ENCODE measurements at regions not wholly inside any gene's neighbourhood (a gene's known extent, or its start where the extent isn't known, plus 50 kb on each side); places are given as distances from the start of the nearest gene placed in this dataset.

- H3K79me2 ChIP-seq (ENCODE audit: insufficient read depth, low read length) = no peaks in the 10 kb centered on the region
- H3F3A ChIP-seq (ENCODE audit: low read depth) = no peaks in the 10 kb centered on the region
- no peak overlapping the region for H3K9ac ChIP-seq (ENCODE audit: low read depth, low read length, poor library complexity, severe bottlenecking)
- no peak overlapping the region for H3K4me3 ChIP-seq (ENCODE audit: low read length, poor library complexity, severe bottlenecking)
- no peaks in the 10 kb centered on the region for H4K20me1 ChIP-seq (ENCODE audit: insufficient read depth, low read length, poor library complexity, severe bottlenecking)
- H3K9me3 ChIP-seq (ENCODE audit: insufficient read depth, low read depth, low read length) = no peaks in the 10 kb centered on the region
- H3K4me1 ChIP-seq (ENCODE audit: insufficient read depth, low read length, poor library complexity, severe bottlenecking) = no peaks in the 10 kb centered on the region
- no peak overlapping the region for H2AFZ ChIP-seq (ENCODE audit: low read length)
- H3K9me2 ChIP-seq (replicated peaks; ENCODE audit: low read depth, low read length) = no peaks in the 10 kb centered on the region
- no peaks in the 10 kb centered on the region for H3K36me3 ChIP-seq (ENCODE audit: insufficient read depth, low read length)
- no peak overlapping the region for H3K4me2 ChIP-seq (ENCODE audit: low read depth, low read length, poor library complexity, severe bottlenecking)
- TF ChIP-seq CTCF (conservative IDR thresholded peaks at IDR 0.05; ENCODE audit: low read length) (peak; percentile 86), EZH2phosphoT487 (IDR thresholded peaks at IDR 0.05; ENCODE audit: borderline replicate concordance) (no peak)
- H3K27me3 ChIP-seq (ENCODE audit: insufficient read depth, low read length, poor library complexity, severe bottlenecking) = no peaks in the 10 kb centered on the region
Observed at GRCh38 chr6:50602292-50602691, 111.0 kb upstream of the TFAP2D start.

- H3K4me1 ChIP-seq (ENCODE audit: insufficient read depth, low read length, poor library complexity, severe bottlenecking) = no peaks in the 10 kb centered on the region
- no peak overlapping the region for H2AFZ ChIP-seq (ENCODE audit: low read length)
- no peaks in the 10 kb centered on the region for H3K9me3 ChIP-seq (ENCODE audit: insufficient read depth, low read depth, low read length)
- no peaks in the 10 kb centered on the region for H3K79me2 ChIP-seq (ENCODE audit: insufficient read depth, low read length)
- H3K4me2 ChIP-seq (ENCODE audit: low read depth, low read length, poor library complexity, severe bottlenecking) = no peak overlapping the region
- no peaks in the 10 kb centered on the region for H3K9me2 ChIP-seq (replicated peaks; ENCODE audit: low read depth, low read length)
- H3F3A ChIP-seq (ENCODE audit: low read depth) = no peaks in the 10 kb centered on the region
- no peak overlapping the region for H3K4me3 ChIP-seq (ENCODE audit: low read length, poor library complexity, severe bottlenecking)
- no peaks in the 10 kb centered on the region for H3K27me3 ChIP-seq (ENCODE audit: insufficient read depth, low read length, poor library complexity, severe bottlenecking)
- TF ChIP-seq CTCF (conservative IDR thresholded peaks at IDR 0.05; ENCODE audit: low read length) (no peak), EZH2phosphoT487 (IDR thresholded peaks at IDR 0.05; ENCODE audit: borderline replicate concordance) (no peak)
- H4K20me1 ChIP-seq (ENCODE audit: insufficient read depth, low read length, poor library complexity, severe bottlenecking) = no peaks in the 10 kb centered on the region
- no peak overlapping the region for H3K9ac ChIP-seq (ENCODE audit: low read depth, low read length, poor library complexity, severe bottlenecking)
- no peaks in the 10 kb centered on the region for H3K36me3 ChIP-seq (ENCODE audit: insufficient read depth, low read length)
Observed at GRCh38 chr6:50608421-50608820, 104.9 kb upstream of the TFAP2D start.

- H3K9me2 ChIP-seq (replicated peaks; ENCODE audit: low read depth, low read length) = no peaks in the 10 kb centered on the region
- TF ChIP-seq CTCF (conservative IDR thresholded peaks at IDR 0.05; ENCODE audit: low read length) = peak; percentile 43
- TF ChIP-seq EZH2phosphoT487 (IDR thresholded peaks at IDR 0.05; ENCODE audit: borderline replicate concordance) = no peak
Observed at GRCh38 chr6:50610562-50610961, 102.8 kb upstream of the TFAP2D start.

More at GRCh38 chr6:50610562-50610961, 102.8 kb upstream of the TFAP2D start:
- no peaks in the 10 kb centered on the region for H3K9me3 ChIP-seq (ENCODE audit: insufficient read depth, low read depth, low read length)
- H3F3A ChIP-seq (ENCODE audit: low read depth) = no peaks in the 10 kb centered on the region
- H3K9ac ChIP-seq (ENCODE audit: low read depth, low read length, poor library complexity, severe bottlenecking) = no peak overlapping the region
- H3K36me3 ChIP-seq (ENCODE audit: insufficient read depth, low read length) = no peaks in the 10 kb centered on the region
- no peaks in the 10 kb centered on the region for H3K79me2 ChIP-seq (ENCODE audit: insufficient read depth, low read length)
- H3K27me3 ChIP-seq (ENCODE audit: insufficient read depth, low read length, poor library complexity, severe bottlenecking) = no peaks in the 10 kb centered on the region
- H3K4me1 ChIP-seq (ENCODE audit: insufficient read depth, low read length, poor library complexity, severe bottlenecking) = no peaks in the 10 kb centered on the region
- no peak overlapping the region for H3K4me2 ChIP-seq (ENCODE audit: low read depth, low read length, poor library complexity, severe bottlenecking)
- H4K20me1 ChIP-seq (ENCODE audit: insufficient read depth, low read length, poor library complexity, severe bottlenecking) = no peaks in the 10 kb centered on the region
- no peak overlapping the region for H3K4me3 ChIP-seq (ENCODE audit: low read length, poor library complexity, severe bottlenecking)
- H2AFZ ChIP-seq (ENCODE audit: low read length) = no peak overlapping the region

Data from Loucy (cell line).